GM20431 (cell line): ENCODE measurements at regions not wholly inside any gene's neighbourhood (a gene's known extent, or its start where the extent isn't known, plus 50 kb on each side); places are given as distances from the start of the nearest gene placed in this dataset.

Source experiments
- in situ Hi-C: fragments of 300-500 bp; cut with MseI, MboI; formaldehyde crosslinking; loops from one replicate; pipeline ENCODE4 v1.15.0; 2020; ENCODE audit warnings: low sequenced_read_pairs; ENCODE audit not compliant: unreplicated experiment

DNA sequence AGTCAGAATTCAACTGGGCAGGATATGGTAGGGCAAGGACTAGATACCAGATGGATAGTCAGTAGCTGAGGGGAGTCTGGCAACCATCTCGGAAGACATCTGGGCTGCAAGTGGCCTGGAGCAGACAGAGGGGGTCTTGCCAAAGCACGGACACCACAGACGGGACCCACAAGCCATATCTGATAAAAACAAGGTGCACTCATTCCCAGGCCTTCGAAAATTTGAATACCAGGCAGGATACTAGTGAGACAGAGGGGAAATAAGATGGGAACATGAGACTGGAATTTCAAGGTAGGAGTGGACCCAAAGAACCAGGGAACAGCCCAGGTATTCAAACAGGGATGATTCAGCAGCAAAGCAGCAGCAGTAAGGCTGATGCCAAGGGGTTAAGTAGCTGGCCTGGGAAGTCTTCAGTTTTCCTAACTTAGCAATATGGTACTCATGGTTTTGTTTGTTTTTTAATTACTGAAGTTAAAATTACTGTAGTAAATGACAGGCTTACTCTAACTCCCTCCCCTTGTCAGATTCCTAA lies 144.9 kb upstream of the NCKAP5 start:
- in situ Hi-C loops = no loop called here

DNA sequence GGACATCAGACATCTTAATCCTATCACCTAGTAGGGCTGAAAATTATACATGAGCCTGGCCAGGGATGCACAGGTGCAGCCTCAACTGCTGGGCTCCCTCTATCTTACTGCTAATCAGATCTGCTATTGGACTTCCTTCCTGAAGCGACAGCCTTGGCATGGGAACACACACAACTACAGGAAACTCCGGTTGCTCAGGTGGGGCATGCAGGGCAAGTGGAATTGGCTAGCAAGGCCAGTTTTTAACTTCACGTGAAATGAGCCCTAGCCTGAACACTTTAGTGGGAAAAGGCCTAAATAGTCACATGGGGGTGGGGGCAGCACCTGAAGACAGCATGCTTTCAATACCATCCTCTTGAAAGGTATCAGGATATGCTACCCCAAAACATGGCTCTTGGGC lies 147.9 kb upstream of the NCKAP5 start:
- in situ Hi-C loops = no loop called here

DNA sequence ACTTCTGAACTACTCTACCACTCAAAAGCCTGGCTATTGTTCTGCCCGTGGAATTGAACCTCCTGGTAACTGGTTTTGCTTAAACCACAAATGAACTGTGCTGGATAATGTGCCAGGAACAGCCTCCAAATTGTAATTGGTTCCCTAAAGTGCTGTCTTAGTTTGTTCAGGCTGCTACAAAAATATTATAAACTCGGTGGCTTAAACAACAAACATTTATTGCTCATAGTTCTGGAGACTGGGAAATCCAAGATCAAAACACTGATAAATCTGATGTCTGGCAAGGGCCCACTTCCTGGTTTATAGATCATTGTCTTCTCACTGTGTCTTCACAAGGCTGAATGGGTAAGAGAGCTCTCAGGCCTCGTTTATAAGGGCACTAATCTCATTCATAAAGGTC lies 149.2 kb upstream of the NCKAP5 start:
- in situ Hi-C loops = no loop called here

DNA sequence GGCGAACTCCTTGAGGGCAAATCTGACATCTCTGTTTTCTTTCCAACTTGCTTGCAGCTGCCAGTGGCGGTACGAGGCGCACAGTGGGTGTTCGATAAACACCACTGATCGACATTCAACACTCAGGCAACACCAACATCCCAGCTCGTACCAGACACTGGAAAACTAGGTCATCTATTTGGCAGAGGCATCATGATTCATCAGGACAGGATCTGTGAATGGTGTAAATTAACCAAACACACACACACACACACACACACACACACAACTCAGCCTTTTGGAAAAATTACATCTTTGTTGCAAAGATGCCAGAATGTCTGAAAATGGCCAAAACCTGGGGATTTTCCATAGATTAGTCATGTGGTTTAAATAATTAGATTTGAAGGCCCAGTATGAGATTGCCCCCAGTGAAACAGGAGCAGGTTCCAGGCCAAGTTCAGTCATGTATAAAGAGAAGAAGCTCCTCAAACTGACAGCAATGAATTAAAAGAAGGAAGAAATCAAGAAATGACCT lies 150.5 kb upstream of the NCKAP5 start:
- in situ Hi-C loops = no loop called here

DNA sequence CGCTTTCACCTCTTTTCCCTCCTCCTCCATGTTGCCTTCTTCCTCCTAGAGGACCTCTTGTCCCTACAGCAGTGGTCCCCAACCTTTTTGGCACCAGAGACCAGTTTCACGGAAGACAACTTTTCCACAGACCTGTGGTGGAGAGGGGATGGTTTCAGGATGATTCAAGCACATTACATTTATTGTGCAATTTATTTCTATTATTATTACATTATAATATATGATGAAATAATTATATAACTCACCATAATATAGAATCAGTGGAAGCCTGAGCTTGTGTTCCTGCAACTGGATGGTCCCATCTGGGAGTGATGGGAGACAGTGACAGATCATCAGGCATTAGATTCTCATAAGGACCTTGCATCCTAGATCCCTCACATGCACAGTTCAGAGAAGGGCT lies 152.2 kb upstream of the NCKAP5 start:
- in situ Hi-C loops = no loop called here

DNA sequence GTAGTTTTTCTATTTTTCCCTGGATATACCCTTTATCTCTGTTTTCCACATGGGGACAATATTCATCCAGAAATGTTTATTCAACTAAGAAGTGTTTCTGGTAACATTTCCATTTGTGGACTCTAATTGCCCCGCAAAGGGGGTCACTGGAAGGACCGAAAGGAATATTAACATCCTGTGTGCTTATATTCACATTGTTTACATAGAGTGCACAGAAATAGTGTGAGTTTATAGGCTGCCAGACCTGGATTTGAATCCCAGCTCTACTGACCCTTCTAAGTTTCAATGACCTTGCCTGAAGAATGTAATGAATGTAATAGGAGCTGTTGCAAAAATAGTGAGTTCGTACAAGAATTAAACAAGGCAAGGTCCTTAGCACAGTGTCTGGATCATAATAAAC lies 152.9 kb upstream of the NCKAP5 start:
- in situ Hi-C loops = no loop called here

DNA sequence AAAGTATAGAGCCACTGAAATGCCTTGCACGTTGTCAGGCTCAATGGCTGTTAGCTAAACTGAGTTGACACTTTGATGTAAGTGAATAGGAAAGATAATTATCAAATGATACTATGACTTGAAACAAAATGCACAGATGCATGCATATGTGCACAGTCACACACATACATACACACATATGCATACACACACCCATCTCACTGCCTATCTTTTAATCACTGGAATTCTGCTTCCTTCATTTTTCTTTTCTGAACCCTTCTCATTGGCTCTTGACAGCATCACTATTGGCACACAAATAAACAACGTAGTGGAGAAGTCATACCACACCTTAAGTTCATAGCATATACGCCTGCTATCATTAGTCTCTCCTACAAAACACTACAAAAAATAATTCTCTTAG lies 154.9 kb upstream of the NCKAP5 start:
- in situ Hi-C loops = no loop called here

DNA sequence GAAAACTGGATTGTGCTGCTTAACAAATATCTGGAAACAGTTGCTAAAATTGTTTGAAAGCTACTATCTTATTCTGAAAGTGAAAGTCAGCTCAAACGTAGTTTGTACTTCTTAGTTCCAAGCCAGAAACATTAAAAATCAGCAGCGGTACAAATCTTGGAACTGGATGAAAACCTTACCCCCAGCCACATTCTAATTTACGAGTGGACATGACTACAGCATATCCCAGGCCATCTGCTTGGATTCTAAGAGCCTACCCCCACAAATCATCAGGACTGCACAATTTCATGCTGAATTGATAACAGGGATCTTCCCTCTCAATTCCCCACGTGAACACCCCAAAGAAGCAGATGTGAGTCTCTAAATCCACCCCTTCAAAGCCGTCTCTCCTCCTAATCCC lies 158.7 kb upstream of the NCKAP5 start:
- in situ Hi-C loops = no loop called here

DNA sequence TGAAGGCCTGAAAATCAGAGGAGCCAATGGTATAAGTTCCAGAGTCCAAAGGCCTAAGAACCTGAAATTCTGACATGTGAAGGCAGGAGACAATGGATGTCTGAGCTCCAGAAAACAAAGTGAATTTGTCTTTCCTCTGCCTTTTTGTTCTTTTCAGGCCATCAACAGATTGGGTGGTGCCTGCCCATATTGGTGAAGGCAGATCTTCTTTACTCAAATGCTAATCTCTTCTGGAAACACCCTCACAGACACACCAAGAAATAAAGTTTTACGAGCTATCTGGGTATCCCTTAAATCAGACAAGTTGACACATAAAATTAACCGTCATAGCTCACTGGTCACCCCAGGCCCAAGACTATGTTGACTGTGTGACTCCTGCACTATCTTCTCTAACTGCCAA lies 163.8 kb upstream of the NCKAP5 start:
- in situ Hi-C loops = no loop called here

DNA sequence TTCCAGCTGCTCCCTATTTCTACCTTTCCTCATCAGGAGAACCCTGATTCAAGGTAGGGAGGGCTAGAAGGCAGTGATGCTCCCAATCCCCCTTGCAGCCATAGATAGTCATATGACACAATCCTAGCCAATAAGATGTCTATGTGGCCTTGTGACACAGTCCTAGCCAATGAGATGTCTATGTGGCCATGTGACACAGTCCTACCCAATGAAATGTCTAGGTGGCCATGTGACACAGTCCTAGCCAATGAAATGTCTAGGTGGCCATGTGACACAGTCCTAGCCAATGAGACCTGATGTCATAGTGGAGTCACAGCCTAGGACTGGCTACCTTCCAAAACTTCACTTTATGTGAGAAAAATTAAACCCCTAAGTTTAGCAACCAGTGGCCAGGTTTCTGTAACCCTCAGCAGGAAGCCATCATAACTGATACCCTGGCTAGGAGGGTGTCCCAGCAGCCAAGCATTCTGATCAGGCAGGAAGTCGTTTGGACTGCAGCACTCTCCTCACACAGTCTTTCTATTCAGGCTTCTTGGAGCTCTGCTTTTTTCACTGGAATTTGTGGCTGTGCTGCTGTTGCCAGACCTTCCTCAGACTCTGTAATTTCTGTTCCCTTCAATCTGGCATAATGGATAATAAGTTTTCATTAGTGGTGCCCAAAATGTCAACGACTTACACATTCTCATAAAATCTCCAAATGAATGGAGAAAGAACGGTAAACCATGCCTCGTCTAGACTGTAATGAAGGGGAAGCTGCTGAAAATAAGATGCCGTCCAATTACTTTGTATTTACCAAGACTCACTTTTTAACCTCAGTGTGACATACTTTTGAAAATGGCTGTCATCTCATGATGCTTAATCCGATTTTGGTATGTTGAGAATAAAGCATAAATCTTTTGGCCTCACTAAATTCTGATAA lies 165.0 kb upstream of the NCKAP5 start:
- in situ Hi-C loops = no loop called here

DNA sequence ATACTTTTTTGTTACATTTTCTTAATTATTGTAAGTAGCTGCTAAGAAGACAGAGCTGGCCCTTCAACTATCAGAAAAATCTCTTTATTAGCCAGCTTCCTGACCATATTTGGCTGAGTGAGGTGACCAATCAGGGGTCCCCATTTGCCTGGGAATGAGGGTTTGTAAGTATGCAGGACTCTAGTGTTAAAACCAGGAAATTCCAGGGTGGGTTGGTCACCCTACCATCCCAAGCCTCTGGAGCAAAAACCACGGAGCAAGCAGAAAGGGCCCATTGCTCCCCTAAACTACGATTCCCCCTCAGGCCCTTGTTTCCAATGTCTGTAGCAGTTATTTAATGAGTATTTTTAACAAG lies 165.6 kb upstream of the NCKAP5 start:
- in situ Hi-C loops = no loop called here

DNA sequence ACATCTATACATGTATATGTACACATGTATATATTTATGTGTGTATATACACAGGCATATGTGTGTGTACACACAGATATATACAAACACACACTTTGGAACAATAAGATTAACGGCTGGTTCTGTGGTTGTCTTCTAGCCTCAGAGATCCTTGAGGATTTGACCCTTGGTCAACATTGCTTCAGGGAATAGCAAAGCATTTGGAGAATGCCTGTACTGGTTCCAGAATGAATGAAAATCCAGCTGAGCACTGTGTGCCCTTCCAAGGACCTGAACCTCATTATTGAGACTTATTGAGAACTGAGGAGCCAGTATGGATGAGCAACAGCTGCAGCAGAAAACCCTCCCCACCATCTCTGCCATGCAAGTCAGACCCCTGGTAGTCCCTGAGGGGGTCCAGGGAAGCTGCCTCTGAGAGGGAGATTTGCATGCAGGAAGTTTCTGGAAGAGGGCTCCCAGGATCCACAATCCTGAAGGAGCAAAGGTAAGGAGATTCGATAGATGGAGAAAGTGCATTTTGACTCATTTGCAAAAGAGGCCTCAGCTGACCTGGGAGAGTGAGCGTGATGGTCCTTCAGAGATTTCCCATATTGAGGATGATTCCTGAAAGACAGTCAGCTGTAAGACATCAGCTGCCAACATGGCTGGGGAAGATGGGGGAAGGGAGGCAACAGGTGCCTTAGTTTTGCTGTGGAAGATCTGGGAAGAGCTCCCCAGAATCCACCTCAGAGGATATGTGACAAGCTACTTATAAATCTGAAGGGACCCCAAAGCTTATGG lies 166.6 kb upstream of the NCKAP5 start:
- in situ Hi-C loops = no loop called here

DNA sequence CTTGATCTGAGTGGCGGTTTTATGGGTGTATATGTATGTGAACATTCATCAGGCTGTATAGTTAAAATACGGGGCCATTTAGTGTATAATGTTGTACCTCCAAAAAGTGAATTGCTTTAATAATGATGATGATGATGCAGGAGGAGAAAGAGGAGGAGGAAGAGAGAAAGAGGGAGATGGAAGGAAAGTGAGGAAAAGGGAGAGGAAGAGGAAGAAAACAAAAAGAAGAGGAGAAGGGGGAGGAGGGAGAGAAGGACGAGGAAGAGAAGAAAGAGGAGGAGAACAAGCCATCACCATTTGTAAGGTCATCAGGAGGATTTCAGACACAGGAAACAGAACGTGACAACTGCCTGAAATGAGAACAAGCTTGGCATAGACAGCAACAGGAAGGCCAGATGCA lies 168.4 kb upstream of the NCKAP5 start:
- in situ Hi-C loops = no loop called here

DNA sequence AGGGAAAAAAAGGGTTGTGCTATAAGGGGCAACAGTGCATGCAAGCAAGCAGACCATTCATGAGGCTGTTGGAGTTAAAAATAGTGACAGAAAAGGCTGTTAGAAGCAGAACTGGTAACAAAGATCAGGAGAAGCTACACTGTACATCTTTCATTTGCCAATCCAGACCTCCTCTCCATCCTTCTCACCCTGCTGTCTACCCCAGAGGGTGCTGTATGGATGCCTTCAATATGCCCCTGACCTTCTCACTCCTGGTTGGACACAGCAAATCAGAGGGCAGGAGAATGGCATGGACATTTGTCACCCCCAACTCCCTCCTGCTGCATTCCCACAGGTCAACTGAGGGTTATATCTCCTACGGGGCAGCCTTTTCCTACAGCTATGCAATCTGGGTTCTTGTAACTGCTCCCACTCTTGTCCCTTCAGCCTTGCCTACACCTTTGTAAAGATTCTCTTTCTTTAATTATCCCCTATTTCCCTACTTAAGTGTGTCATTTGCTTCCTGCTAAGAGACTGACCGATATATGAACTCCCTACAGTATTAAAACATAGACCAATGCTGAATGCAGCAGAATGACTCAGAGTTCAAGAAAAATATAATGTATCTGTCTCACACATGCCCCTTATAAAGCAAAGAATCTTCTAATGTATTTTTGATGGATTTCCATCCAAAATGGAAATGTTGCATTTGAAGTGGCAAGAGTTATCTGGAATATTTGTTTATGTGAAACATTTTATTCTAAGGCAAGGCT lies 169.2 kb upstream of the NCKAP5 start:
- in situ Hi-C loops = no loop called here

DNA sequence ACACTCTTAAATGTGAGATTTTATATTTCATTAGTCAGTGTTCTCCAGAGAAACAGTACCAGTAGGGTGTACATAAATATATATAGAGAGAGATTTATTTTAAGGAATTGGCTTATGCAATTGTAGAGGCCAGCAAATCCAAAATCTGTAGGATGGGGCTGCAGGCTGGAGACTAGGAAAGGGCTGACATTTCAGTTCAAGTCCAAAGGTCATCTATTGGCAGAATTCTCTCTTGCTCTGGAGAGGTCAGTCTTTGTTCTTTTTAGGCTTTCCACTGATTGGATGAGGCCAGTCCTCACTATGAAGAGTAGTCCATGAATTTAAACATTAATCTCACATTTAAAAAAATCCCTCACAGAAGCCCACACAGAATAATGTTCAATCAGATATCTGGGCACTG lies 170.8 kb upstream of the NCKAP5 start:
- in situ Hi-C loops = no loop called here

DNA sequence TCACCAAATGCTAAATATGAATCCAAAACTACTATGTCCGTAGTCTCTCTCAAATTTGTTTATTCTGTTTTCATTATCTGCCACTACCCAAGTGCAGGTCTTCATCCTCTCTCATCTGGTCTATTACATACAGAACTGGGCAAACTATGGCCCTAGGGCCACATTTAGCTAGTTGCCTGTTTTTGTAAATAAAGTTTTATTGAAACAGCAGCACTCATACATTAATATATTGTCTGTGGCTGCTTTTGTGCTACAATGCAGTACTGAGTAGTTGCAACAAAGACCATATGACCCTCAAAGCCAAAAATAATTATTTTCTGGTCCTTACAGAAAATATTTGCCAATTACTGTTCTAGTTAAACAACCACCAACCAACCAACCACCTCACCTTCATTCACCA lies 172.2 kb upstream of the NCKAP5 start:
- in situ Hi-C loops = no loop called here

DNA sequence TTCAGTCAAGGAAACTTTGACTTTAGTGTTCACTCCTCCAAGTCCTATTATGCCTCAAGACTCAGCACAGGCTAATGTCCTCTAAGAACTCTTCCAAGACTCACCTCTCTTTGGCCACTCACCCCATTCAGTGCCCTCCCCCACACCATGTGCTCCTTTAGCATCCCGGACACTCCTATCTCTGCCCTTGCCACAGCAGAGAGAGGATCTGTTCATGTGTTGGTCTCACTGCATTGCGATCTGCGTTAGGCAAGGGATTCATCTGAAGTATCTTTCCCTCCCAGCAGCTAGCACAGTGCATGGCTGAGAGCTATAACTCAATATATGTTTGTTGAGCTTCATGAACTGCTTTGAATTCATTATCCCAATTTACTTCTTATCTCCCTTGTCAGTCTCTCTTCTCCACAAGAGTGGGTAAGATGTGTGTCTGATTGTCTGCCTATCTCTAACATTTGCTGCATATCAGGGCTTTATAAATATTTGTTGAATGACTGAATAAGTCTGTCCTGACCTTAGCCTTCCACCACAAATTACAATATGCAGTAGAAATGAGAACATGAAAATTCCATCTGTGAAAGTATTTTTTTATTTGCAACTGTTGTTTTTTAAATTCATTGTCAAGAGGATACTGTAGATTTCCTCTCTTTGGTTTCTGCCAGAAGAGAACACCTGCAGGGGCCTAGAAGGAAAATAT lies 179.9 kb upstream of the NCKAP5 start:
- in situ Hi-C loops = no loop called here

DNA sequence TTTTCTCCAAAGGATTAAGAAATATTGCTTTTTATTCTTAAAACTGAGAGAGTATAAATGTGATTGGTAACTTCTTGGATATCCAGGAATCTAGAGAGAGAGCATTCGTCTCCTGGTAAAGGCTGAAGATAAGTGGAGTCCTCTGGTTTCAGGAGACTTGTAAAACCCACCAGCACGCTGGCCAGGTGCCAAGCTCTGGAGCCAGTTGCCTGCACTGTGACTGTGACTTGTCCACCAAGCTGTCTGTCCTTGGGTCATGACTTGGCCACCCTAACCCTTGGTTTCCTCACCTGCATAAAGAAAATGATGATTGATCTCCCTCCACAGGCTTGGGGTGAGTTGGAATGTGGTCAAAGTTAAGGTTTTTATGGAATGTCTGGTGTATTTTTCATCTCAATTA lies 185.4 kb upstream of the NCKAP5 start:
- in situ Hi-C loops = no loop called here

DNA sequence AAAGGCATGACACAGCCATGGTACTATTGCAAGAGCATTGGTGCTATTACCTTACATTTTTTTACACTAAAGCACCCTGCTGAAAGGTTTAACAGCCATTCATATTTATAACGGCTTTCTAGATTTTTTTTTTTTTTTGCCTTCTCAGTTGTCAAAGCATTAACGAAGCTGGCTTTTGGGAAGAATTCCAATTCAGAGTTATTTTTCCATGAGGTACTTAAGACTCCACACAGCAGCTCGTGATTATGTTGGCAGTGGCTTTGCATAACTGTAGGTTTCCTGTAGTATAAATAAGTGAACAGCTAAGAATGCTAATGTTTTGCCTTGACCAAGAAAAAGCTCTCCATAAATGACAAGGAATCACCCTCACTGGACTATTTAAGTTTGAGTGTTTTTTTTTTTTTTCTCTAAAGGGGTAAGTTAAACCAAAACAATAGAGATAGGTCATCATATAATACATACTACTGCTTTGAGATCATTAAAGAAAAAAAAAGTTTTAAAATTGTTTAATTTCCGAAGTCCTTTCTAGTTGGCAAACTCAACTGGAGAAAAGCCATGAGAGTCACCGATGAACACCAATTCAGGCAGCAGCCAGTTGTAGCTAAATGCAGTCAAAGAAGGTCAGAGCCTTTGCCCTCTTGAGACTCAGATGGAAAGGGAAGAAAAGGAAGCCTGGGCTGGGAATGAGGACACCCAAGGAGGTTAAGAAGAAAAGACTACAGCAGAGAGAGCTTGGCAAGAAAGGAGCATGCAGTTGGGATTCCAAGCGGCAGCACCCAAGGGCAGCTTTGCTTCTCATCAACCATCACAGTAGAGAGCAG lies 187.4 kb upstream of the NCKAP5 start:
- in situ Hi-C loops = no loop called here
